Astrocyte (in vitro differentiated cells and primary cell): ENCODE measurements at regions not wholly inside any gene's neighbourhood (a gene's known extent, or its start where the extent isn't known, plus 50 kb on each side); places are given as distances from the start of the nearest gene placed in this dataset.

ENCODE experiments used
- CTCF ChIP-seq: IDR thresholded peaks from 2 replicates; pipeline ENCODE4 v1.5.1; 2011; ENCODE audit warnings: low read depth, mild to moderate bottlenecking, inconsistent platforms, low read length, moderate library complexity; ENCODE audit not compliant: insufficient read depth
- EZH2 ChIP-seq: IDR thresholded peaks from 2 replicates; pipeline ENCODE4 v1.6.1; 2012; ENCODE audit warnings: mild to moderate bottlenecking, low read length, inconsistent platforms; ENCODE audit not compliant: insufficient read depth

GRCh38 chr22:25397616-25398015 is 166.9 kb upstream of the GRK3 start:
- no peak for TF ChIP-seq CTCF
- TF ChIP-seq EZH2: no peak
